ENCODE measurements at regions not wholly inside any gene's neighbourhood (a gene's known extent, or its start where the extent isn't known, plus 50 kb on each side); places are given as distances from the start of the nearest gene placed in this dataset.

DNA sequence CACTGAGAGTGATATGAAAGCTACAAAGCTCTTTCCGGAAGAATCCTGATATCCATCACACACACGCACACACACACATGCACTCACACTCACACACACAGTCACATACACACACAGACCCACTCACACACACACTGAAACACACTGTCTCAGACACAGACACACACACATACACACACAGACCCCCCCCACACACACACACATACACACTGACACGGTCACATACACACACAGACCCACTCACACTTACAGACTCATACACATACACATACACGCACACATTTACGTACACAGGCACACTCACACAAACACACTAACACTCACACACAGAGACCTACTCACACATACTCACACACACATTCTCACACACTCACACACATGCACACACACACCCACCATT is 58.6 kb downstream of the LIG4 start:
- DNase-seq (ENCODE audit: low spot score): no peak

DNA sequence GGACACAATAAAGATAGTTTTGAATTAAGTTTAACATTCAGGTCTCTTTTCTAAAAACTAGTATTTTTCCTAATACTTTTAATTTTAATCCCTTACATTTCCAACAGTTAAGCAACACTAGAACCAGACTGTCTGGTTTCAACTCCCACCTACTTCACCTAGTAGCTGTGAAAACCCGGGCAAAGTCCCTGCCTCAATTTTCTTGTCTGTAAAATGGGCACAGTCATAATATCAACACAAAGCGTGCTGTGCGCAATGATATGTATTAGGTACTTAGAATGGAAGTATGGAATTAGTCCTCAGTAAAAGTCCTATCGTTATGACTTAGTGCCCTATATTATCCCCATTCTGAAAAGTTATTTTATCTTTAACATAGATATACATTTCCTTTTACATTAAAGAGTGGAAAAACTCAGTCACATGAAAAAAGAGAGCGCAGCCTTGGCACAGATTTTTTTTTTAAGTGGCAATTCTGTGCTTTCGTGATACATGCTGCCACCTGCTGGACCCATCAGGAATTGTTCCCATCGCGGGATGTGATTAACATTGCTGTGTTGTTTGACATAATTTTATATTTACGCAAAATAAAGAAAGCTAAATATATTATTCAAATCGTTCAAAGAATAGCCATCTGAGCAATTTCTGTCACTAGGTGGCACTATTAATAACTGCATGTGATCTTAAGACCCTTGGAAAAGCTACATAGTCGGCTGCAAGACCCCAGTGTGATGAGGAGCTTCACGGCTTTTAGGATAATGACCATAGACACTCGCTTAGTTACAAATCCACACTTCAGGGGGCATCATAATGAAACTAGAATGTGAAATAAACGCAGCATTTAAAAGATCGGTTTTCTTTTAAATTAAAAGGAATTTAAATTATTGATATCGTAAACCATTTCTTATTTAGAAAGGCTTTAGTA is 59.9 kb downstream of the LIG4 start:
- DNase-seq (ENCODE audit: low spot score): peak; percentile 45

DNA sequence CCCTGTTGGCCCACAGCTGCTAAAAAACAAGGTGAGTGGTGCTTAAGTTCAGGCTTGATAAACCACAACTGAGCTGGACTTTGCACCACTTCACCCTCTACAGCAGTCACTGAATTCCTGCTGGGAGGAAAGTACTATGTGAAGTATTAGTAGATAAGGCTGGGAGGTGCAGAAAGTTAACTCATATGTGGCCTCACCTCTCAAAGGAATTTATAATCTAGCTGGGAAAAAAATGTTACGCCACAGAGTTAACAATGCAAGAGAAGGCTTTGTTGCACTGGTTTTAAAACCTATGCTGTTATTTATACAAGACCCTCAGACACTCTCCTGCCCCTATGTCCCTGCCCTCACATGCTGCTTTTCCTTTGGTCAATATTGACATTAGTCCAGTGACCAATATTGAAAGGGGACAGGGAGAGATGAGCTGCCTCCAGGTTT is 60.9 kb downstream of the LIG4 start:
- no peak for DNase-seq (ENCODE audit: low spot score)

DNA sequence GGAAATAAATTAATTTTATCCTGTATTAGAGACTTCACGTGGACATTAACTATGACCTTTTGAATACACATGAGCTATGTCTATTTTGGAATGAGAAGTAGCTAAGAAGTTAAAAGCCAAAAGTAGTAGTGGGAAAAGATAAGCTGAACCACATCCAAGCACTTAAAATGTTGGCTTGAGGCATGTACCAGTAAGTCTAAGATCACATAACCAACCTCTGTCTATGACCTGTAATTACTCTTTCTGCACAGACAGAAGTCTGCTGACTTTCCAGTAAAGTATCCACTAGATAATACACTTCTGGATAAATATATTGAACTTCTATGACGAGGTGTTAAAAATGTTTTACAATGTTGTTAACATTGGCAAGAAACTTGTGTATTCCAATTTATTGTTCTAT is 68.7 kb downstream of the LIG4 start:
- no peak for DNase-seq (ENCODE audit: low spot score)

DNA sequence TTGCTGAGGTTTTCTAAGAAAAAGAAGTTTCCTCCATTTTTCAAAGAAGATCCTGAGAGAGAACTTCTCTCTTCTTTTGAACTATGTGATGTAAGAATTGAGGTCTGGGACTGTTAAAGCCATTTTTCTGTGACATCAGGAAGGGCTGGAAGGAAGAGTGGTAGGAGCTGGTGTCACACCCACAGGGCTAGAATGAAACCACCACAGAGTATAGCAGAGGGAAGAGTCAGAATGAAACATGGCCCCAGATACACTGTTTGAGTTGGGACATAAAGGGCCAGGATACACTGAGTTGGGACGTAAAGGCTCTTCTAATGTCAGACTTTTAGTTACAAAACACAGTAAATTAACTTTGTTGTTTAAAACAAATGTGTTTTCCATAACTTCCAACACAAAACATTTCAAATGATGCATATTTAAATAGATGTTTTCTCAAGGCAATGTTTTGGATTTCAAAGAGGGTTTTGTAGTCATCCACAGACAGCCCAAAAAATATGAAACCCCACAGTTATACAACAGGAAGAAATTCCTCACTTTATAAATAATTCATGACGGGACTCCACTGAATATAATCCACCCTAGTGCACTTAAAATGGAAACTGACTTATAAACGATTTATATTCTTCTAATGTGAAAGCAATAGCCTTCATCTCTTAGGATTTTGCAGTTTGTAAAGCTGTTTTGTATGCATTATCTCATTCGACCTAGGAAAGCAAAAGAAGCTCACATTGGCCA is 72.5 kb downstream of the LIG4 start:
- no peak for DNase-seq (ENCODE audit: low spot score)

DNA sequence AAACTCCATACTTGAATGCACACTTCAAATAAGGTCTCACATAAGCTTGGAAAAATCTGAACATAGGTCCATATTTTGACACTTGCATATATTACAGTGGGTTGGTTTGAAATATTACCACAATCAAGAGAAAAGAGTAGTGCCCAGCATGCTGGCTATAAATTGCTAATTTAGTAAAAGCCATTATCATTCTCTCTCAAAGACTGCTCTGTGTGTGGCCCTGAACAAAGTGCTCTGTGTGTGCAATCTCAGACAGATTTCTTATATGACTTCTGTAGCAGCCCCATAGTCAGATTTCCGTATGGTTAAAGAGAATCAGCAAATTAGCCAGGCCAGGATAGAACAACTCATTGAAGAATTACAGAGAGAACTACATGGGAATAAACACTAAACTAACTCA is 78.2 kb downstream of the LIG4 start:
- peak; percentile 30 for DNase-seq (ENCODE audit: low spot score)

DNA sequence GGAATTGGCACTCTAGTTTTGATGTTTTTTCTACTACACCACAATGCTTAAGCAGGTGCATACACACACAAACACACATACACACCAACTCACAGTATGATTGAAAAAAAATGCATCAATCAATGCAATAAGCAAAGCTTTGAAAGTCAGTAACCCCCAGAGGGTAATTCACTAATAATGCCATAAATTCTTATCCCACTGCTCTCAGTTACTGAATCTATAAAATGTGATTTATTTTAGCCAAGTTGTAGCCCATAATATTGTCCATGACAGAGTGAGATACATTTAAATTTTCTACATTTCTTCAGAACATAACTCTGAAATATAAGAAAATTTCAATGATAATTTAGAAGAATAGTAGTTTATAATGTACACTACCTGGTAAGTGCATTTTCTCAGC is 87.9 kb downstream of the LIG4 start:
- no peak for DNase-seq (ENCODE audit: low spot score)

DNA sequence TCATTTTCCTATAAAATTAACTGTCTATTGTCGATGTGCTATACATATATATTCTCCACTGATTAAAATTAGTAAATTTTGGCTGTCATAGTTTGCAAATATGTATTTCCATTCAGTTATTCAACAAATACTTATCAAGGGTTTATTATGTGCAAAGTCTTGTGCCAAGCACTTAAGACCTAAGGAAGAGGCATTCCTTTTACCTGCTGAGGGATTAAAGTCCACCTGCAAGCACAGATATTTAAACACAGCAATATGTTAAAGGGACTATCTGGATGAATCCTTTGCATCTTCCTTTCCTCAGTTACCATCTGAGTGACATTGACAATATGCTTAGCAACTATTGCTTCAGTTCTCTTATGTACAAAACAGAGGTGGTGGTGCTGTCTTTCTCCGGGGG is 89.3 kb downstream of the LIG4 start:
- DNase-seq (ENCODE audit: low spot score): no peak

DNA sequence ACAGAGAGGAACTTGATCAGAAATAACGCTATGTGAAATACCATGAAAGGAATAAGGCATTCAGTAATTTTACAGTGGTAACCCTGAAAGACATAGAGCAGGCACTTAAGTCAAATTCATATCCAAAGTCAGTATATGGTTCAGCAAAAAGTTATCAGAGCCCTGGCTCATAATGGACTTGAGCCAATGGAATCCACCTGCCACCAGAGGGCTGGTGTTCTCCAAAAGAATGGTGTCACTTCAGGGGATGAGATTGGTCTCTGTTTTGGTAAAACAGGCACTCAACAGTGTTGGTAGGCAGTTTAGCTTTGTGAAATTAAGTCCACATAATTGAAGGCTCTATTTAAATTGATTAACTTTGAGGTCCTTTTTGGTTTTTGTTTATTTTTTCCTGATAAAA is 93.9 kb downstream of the LIG4 start:
- no peak for DNase-seq (ENCODE audit: low spot score)

DNA sequence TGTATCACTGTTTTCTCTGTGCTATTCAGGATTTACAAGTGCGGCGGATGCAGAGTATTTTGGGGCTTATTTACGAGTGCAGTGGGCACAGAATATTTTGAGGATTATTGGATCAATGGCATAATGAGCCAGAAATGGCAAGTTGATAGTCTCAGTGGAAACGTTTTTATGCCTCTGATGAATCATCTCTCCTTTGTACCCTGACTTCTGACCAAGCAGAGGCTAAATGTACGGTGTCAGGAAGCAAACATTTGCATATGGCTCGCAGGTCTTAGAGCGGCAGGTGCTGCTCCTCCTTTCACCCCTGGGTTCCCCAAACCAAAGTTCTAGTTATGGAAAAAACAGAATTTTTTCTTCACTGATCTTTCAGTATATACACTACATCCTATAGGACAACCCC is 94.5 kb downstream of the LIG4 start:
- no peak for DNase-seq (ENCODE audit: low spot score)

DNA sequence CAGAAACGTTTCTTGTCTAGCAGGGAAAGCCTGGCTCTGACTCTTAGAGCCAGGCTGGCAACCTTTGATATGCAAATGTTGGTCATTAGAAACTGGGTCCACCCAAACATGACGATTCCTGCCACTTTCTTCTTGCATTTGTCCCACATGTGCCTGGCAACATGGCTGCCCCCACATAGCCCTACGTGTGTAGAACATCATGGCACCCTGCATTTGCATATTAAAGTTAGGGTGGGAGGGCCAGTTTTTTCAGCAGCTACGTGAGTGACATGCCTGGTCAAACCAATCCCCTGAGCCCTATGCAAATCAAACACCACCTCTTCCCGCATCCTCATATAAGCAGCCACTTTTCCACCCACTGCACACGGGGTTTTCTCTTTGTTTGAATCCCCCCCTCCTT is 95.0 kb downstream of the LIG4 start:
- DNase-seq (ENCODE audit: low spot score): no peak

DNA sequence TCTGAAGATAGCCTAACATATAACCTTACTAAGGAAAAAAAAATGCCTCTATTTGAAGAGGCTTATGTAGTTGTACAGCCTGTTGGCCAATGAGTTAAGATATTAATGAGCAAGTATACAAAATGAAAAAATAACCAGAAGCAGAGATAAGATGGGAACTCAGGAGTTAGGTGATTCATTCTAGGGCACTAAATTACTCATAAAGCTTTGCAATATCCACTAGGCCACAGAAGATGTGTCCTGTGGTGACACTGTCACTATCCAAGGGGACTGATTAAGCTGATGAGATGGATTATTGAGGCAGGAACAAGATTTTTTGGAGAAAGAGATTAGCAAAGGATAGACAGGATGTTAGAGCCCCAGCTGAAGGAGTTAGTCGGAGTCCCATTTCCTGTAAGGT is 99.6 kb downstream of the LIG4 start:
- DNase-seq (ENCODE audit: low spot score): no peak

DNA sequence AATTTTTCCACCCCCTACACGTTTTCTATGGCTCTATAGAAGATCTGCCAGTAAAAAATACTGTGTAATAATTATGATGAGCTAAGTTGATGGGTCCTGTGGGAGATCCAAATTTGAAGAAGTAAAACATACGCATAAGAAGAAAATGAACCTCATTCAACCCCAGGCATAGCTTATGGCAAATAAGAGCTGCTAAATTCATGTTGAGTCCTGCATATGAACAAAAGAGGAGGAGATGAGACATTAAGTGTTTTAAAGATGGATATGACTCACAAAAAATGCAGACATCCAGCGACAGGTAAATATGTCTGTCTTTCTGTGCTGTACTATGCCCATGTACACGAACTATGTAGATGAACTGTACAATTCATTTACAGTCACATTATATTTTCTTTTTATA is 101.9 kb downstream of the LIG4 start:
- DNase-seq (ENCODE audit: low spot score): no peak

DNA sequence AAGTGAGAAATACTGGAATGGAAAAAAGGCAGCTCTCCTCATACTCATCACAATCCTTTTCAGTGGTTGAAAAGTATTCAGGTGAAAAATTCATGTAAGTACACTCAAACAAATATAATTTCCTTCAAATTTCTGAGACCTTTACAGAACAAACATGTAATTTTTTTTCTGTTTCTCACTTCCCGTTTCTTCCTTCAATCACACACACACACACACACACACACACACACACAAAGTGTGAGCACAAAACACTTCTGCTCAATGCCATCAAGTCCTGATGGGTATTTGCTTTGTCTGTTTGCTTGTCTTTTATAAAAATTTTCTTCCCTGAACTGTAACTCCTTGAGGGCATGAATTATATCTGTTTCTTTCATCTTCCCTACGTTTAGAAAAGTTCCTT is 110.6 kb downstream of the LIG4 start:
- no peak for DNase-seq (ENCODE audit: low spot score)

DNA sequence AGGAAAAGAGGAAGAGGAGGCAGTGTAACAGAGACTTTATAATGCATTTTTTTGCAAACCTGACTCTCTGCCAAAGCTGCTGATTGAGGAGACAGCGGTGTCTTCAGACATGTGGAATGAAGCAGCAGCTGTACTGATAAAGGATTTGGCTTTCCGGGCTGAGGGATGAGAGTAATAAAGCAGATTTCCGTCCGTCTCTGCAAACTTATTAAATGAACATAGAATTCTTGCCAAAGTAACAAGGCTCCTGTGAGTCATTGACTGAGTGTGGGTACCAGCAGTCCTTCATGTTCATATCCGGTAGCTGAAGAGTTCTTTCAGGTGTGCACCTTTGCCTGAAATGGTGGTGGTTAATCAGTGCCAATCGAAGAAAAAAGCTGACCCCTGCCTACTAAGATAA is 112.6 kb downstream of the LIG4 start:
- DNase-seq (ENCODE audit: low spot score): no peak

DNA sequence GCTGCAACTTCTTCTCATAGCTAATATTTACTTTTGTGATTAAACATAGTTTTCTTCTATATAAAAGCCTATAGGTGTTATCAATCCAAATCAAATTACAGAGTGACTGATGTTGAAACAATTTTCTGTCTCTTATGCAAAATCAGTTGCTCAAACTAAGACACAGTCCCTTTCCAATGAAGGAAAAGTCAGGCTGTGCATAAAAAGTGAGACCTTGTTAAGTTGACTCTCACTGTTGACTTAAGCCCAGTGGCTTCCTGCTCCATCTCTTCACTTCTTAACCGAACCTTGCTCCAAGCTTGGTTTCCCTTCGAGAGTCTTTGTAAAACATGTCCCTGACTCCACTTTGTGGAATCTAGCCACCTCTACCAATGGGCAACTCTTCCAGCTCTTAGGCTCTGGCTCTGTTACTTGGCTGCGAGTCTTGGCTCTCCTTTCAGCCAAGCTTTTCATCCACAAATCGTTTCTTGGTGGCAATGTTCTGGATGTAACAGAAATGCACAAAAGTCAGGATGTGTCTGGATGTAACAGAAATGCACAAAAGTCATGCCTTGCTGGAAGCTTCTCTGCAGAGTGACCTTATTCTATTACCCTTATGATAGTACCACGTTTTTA is 118.9 kb downstream of the LIG4 start:
- no peak for DNase-seq (ENCODE audit: low spot score)

DNA sequence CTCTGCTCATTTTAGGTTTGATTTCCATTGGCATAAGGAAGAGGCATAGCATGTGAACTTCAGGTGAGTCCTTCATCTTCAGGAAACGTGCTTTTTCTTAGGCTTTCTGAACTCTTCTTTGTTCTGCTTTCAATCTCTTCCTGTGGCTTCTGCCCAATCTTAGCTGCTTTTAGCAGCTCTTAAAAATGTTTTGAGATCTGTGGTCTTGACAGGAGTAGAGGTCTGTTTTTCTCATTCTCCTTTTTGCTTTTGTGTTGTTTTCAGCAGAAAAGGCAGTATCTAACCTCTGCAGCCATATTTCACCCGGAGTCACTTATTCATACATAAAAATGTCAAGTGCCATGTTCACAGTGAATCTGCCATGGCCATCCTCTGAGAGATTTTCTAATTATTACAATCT is 120.3 kb downstream of the LIG4 start:
- no peak for DNase-seq (ENCODE audit: low spot score)

DNA sequence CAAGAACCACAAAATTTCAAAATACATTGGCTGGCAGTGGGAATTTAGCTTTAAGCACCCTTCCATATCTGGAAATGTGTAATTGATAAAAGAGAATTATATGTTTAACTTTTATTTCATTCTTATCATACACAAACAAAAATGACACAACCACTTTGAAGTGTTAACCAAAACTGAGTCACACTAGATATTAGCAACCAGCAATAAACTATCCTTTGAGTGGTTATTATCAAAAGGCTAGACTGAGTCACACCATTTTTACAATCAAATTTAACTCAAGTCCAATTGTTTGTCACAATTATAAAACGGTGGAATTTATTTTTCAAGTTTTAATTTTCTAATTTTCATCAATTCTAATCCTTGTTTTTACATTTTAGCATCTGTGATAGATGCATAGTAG is 121.7 kb downstream of the LIG4 start:
- no peak for DNase-seq (ENCODE audit: low spot score)

DNA sequence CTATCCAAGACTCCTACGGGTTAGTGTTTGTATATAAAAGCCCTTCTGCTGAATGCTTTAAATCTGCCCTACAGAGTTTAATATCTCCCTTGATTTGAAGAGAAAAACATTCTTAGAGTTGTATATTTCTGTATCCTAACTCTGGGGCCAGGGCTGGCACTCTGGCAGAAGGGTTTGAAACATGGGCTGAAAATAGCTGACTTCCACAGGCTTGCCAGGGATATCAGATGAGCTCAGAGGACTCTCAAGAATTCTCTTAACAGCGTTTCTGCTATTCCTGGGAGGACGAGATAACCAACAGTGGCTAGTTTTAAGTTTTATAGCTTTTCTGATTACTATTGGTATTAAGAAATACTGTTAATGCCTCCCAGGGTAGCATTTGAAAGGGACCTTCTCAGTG is 127.5 kb downstream of the LIG4 start:
- no peak for DNase-seq (ENCODE audit: low spot score)

DNA sequence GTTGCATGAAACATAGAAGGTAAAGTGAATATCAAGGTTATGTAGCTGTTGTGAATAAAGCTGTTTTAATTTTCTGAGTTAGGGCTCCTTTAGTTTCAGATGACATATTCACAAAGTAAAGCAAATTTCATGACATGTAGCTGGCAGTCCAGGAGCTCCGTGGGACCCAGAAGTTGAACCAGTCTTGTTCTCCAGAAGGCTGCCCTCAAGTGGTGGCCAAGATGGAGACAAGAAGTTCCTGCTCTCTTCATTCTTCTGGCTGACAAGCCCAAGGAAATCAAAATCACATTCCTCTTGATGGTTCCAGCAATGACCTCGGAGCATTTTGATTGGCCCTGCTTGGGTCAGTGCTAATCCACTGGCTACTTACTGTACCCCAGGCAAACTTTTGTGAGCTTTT is 128.7 kb downstream of the LIG4 start:
- DNase-seq (ENCODE audit: low spot score): no peak

DNA sequence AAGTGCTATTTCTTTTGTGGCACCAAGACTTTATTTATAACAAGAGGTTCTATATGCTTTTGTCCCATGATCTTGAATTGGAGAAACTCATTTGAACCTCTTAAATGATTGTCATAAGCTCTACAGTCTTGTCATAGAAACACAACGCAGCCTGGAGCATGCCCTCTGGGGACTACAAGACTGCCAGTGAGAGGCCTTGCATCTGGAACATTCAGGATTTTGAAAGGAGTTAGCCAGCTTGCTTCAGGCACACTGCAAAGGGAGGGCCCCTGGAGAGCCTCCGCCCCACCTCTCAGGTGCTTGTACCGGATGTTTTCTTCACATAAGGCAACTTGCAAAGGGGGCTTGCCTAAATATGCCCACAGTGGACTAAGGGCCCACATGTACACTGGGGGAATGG is 130.5 kb downstream of the LIG4 start:
- DNase-seq (ENCODE audit: low spot score): no peak

DNA sequence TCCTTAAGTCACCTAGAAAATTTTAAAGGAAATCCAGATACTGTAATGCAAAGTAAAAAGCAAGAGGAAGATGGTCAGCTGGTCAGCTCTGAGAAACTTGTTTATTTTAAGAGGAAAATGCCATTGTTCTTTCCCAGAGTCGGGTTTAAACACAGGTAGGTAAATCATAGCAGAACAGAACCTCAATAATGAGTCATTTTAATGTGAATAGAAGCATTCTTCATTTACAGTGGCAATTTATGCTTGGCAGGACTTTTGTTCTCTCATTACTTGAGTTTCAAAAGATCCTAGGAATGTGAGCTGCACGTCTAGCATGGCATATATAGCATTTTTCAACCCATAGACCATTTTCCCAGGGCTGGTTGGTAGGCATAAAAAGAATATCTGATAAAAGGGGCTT is 132.3 kb downstream of the LIG4 start:
- DNase-seq (ENCODE audit: low spot score): no peak

DNA sequence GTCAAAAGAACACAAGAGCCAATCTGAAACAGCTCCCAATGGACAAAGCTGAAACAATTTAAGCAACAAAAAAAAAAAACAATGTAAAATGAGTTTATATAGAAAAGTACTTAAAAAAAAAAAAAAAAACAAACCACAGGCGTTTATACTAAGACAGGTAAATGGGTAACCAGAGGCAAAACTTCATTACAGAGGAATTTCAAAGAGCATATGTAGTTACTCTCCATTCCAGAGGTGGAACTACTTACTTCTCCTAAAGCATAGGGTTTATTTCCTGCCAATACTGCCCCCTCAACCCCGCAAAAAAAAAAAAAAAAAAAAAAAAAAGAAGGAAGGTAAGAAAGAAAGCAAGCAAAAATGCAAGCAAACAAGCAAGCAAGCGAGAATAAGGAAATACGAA is 132.9 kb downstream of the LIG4 start:
- no peak for DNase-seq (ENCODE audit: low spot score)
